ENCODE measurements at regions not wholly inside any gene's neighbourhood (a gene's known extent, or its start where the extent isn't known, plus 50 kb on each side); places are given as distances from the start of the nearest gene placed in this dataset.
"Not testable (repeated sequence)": the region's sequence is repeated elsewhere in the genome, so short reads cannot be mapped to it uniquely, and the experiment has no call there.

DNA sequence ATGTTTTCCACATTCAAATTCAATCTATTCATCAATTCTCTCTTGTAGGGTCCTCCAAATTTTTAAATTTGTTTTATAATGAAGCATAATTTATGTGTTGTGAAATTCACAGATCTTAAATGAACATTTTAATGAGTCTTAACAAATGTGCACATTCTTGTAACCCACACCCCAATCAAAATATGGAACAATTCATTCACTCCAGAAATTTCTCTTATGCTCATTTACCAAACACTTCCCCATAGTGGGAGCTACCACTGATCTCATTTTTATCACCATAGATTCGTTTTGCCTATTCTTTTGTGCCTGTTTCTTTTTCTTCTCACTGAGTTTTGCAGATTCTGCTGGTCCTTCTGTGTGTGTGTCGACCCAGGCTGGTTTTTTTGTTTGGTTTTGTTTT is 664.1 kb downstream of the EFNB2 start:
- DNase-seq (ENCODE audit: low read depth, low spot score), result no peak

DNA sequence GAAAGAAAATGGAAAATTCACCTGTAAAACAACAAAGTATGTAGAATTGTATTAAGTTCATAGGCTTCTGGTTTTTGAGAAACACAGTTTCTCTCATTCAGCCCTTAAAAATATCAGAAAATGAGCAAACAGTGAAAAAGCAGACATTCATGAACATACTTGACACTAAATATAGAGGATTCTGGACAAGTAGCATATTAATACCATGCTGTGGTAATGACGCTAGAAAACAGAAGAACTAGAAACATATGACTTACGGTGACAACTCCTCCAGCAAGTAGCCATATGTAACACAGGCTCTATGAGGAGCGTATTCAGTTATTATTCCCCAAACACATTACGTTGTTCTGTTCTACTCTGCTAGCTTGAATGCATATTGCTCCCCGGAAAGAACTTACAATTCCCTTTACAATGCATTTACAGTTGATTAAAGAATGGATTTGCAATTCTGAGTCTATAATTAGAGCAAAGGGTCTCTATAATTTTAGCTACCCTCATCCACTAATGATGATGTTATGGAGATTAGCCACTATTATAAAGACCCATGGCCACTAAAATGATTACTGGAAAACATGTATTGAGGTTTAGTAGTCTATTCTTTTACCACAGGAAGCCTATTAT is 672.1 kb downstream of the EFNB2 start:
- DNase-seq (ENCODE audit: low read depth, low spot score), result no peak

DNA sequence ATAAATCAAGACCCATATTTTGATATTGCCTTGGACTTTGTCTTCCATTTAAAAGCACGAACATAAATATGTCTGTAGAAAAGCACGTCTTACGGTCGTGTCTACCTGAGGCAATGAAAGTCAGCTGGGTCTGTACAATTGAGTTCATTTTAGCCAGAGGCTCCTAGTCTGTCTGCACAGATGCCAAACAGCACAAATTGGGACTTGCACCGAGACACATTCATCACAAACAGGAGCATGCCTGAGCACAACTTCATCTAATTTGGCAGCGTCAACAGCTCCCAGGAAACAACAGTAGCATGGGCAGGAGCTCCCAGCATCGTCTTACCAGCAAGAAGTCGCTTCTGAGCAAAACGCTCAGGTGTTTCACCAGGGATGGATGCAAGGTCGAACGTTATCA is 687.0 kb downstream of the EFNB2 start:
- DNase-seq (ENCODE audit: low read depth, low spot score), result no peak

DNA sequence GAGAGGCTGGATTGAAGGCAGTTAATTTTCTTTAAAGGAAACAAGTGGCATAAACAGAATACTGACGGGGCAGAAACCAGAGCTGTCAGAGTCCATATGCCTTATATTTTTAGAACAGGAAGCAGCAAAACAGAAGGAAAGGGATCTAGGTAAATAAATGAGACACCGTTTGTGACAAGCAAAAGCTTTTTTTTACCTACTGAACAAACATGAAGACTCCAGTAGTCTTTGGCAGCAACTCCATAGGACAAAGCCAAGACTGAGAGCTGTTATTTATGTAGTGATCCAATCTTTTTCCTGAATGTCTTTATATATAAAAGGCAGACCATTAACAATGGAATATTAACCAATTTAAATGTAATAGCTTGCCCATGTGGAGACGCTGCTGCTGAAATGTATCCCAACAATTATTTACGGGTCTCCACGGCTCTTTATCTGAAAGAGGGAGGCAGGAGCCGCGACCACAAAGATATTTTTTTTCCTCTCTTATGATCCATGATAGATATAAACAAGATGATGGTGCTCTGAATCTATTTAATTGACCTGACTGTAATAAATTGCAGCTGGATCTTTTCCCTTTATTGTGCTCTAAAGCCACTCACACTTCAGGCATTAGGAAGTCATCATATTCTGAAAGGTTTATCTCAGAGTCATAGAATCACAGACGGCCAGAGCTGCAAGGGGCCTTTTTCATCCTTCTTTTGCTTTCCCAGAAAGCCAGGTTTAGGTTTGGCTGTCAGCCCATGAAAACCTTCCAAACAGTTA is 687.8 kb downstream of the EFNB2 start:
- no peak for DNase-seq (ENCODE audit: low read depth, low spot score)

DNA sequence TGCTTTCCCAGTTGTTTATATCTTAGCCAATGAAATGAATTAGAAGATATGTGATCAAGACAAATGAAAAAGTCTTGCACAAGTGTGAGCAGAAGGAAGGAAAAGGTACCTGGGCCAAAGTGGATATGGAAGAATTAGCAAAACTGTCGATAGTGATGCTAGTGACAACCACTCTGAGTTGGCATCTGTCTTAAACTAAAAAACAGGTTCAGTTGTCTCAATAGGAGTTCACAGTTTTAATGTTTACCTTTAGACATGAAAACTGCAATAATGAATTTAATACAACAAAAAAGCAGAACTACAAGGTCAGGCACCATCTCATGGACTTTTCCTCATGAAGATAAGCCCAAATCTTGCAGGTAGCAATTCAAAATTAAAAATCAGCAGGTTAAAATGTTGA is 688.5 kb downstream of the EFNB2 start:
- no peak for DNase-seq (ENCODE audit: low read depth, low spot score)

DNA sequence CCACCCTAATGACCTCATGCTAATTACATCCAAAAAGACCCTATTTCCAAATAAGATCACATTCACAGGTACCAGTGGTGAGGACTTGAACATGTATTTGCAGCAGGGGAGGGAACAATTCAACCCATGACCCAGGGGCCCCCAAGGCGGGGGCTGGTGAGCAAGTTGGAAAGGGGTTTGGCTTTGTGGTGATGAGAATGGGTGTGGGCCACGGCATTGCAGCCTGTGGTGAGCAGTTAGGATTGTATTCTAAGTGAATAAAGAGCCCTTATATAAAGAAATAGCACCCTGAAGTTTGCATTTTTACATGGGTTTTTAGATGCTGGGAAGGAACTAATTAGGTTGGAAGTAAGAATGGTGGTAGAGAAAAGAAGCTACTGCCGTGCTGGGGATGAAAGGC is 694.2 kb downstream of the EFNB2 start:
- DNase-seq (ENCODE audit: low read depth, low spot score), result no peak

DNA sequence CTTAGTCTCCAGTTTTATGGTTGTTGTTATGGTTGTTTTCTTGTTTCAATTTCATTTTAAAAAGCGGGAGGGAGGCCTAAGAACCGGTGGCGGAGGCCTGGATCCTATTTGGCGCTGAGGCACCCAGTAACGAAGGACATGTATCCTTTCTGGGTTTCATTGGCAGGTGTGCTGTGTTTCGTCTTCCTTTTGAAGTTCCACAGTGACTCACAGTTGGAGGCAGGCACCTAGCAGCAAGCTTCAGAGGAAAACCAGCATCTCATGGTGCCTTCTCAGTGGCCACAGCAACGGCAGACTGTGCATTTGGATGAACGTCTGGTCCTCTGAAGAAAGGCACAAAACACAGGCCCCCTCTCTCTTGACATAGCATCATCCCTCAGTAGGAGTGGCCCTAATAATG is 697.2 kb downstream of the EFNB2 start:
- no peak for DNase-seq (ENCODE audit: low read depth, low spot score)

DNA sequence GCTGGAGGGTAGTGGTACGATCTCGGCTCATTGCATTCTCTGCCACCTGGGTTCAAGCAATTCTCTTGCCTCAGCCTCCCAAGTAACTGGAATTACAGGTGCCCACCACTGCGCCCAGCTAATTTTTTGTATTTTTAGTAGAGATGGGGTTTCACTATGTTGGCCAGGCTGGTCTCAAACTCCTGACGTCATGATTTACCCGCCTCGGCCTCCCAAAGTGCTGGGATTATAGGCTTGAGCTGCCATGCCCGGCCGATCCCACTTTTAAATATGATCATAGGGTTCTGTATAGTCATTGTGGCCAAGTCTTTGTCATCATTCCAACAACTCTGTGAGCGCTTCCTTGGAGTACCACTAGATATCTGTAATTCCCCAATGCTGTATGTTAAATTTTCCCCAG is 698.2 kb downstream of the EFNB2 start:
- not testable (repeated sequence) for DNase-seq (ENCODE audit: low read depth, low spot score)

DNA sequence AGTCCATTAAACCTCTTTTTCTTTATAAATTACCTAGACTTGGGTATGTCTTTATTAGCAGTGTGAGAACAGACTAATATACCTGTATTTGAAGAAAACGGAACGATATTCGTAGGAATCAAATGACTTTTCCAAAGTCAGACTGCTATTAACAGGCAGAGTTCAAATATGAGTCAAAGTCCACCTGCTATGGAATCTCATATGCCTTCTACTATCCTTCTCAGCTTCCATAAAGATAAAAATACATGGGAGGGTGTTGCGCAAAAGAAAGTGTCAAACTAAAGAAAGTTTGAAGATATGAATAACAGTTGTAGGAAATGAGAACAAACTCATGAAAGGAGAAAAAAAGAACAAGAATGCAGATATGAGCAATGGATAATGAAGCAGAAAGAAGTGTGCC is 704.6 kb downstream of the EFNB2 start:
- no peak for DNase-seq (ENCODE audit: low read depth, low spot score)

DNA sequence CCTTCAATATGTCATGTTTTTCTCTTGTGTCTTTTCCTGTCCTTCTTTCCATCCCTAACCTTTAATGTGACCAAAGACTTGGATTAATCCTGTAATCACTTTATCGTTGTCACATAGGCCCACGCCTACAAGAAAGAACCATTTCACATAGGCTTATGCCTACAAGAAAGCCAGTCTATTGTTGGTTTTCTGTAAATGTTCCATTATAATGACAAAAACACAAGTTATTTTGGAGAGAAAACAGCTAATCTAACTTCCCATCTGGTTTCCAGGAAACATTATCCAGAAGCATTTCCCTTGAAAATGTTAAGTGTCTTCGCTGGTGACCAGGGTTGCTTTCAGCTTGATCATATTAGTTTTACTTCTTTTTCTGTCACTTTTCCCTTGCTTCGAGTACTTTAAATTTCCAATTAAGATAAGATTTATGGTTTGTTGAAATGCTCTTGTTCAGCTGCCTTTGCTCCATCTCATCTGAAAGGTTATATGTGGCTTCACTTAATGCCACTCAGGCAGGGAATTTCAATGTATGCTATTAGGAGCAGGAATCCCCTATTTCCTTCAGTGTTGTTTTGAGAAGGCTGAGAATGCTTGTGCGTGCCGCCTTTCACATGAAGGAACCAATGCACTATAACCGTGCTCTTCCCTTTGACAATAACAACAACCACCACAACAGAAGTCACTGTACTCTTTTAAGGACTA is 708.2 kb downstream of the EFNB2 start:
- DNase-seq (ENCODE audit: low read depth, low spot score), result no peak

DNA sequence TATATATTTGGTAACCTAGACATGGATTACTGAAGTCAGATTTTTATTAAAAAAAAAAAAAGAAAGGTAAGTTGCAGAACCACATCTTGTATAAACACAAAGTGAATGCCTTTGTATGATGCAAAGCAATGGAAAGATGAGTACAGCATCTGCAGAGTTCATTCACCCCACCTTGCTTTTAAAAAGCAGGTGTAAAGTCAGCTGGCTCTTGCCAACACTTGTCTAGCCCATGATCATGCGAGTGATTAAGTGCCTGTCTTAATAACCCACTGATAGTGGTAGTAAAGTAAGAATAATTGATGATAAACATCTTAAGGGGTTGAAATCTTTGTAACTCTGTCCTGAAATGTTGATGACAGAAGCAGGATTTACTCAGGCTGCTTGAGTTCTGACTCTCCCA is 710.4 kb downstream of the EFNB2 start:
- DNase-seq (ENCODE audit: low read depth, low spot score), result no peak

DNA sequence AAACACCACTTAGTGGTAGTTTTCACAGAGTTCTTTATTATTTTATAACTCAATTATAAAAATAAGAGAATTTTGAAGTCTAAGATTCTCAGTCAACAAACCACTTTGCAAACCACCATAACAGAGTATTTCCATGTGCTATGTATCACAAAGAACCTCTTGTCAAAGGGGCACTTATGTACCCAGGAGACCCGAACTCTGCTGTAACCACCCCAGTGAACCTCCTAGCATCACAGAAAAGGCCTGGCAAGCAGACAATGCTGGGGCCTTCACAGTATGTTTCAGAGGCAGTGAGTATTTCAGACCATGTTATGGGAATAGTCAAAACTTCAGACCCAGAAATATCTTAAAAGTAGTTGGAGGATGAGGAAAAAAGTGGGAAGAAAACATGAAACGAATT is 714.1 kb downstream of the EFNB2 start:
- no peak for DNase-seq (ENCODE audit: low read depth, low spot score)

DNA sequence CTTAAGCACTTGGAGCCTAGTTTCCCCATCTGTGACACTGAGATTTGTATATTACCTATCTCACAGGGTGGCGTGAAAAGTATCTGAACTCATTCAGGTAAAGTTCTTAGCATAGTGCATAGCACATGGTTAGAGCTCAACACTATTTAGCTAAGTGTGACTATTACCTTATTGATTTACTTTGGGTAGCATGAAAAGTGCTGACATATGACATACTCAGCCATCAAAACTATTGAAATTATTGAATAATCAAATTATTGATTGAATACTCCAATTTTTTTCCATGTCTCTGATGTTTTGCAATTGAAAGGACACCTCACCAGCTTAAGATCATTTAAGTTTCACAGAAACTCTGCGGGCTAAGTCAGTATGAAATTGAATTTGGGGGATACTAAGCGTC is 715.0 kb downstream of the EFNB2 start:
- DNase-seq (ENCODE audit: low read depth, low spot score), result no peak

DNA sequence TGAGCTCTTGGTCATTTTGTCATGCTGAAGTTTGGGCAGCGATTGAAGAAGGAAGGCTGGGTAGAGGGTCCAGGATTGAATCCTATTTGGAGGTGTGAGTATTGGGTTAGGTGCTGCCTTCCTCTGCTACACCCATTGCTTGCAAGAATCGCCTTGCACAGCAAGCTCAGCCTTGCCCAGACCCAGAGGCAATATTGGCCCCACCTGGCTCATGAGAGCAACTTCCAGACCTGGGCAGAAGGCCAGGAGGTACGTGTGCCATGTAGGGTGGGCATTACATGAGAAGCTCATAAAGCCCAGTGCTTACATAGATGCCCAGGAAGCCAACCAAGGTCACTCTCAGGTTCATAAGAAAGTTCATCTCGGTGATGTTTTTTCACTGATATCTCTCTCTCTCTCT is 718.0 kb downstream of the EFNB2 start:
- DNase-seq (ENCODE audit: low read depth, low spot score), result peak; percentile 25

DNA sequence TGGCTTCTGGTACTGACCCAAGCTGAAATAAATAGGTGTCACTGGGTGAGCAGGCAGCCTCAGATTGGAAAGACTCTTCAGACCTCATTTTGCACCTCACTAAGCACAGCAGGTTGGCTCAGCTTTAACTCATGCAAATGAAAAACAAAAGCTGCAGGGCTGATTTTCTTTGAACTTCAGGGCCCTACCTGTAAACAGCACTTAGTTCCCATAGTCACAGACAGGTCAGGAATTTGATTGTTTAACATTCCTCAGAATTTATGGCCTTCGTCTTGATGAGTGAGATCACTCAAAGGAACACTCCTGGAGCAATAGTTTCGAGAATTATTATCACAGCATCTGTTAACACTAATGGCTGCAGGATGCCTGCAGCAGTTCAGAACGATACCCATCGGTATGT is 718.5 kb downstream of the EFNB2 start:
- DNase-seq (ENCODE audit: low read depth, low spot score), result peak; percentile 82

DNA sequence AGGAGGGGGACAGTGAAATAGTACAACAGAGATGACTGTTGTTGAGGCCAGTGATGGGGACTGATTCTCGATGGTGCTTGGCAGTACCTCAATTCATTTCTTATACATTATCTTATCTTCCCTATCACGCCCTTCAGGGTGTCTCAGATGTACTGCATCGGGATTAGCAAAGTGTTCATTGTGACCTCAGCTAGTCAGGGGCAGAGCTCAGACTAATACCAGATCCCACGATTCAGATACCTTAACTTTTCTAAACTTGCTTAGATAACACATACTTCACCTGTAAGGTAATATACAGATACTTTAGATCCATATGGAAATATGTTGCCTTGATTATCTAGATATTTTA is 720.6 kb downstream of the EFNB2 start:
- DNase-seq (ENCODE audit: low read depth, low spot score), result no peak

DNA sequence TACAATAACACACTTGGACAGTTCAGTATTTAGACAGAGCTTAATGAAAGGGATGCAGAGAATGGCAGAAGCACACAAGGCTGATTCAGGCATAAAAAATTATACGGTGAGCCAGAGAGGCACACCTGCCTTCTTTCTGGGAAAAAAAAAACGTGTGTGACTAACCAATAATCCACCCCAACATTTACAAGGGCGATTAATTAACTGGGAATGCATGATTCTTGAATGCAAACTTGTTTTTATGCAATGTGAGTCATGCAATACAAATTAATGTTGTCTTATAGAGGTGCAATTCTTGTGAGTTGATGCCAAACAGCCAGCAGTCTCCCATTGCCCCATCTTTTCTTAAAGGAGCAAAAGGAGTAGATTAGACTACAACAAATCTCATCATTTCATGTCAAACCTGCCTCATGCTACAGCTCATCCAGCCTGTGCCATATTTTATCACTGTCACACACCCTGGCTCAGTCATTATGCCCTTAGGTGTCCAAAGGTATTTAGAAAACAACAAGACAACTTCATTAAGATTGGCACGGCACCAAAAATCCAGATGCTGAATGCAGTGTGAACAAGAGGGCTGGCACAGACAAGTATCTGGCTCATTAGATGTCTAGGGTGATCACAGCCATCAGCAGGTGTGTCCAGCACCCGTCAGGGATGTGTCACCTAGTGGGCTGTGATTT is 721.1 kb downstream of the EFNB2 start:
- DNase-seq (ENCODE audit: low read depth, low spot score), result no peak

DNA sequence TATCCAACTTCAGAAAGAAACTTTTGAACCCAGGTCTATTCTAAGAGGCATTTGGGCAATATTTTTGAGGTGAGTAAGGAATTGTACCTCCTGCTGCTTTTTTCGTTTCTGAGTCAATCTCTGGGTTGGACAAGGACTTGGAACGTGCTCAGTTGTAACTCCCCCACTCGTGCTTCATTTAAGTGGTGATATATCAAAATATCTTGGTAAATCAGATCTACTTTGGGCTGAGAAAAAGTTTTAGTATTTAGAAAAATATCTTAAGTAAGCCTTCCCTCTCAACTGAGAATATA is 728.9 kb downstream of the EFNB2 start:
- no peak for DNase-seq (ENCODE audit: low read depth, low spot score)

DNA sequence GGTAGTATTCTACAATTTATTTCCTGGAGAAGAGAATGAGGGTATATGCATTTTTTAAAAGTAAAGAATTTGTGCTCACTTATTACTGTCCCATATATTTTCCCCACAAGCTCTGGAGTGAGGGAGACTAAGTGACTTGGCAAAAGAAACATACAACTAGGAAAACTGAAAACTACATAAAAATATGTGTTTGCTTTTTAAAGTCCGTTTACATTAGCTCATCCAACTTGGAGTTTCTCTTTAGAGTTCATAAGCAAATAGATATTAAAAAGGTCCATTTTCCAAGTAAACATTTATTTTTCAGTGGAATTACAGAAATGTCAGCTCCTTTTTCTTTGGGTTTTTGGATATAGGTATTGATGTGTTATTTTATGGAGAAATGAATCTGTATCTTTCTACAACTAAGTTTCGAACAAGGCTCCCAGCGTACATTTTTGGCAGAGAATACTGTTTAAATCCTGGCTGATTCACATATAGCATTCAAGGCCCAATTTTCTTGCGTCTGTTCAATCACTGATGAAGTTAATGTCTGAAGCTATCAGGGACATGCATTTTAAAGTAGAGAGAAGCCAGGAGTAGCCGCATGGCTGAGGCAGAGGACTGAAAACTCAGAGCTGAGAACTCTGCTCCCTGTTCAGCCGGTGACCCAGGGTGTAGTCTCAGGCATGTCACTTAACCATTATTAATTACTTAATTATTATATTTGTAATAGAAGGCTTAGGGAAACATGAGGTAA is 729.4 kb downstream of the EFNB2 start:
- no peak for DNase-seq (ENCODE audit: low read depth, low spot score)

DNA sequence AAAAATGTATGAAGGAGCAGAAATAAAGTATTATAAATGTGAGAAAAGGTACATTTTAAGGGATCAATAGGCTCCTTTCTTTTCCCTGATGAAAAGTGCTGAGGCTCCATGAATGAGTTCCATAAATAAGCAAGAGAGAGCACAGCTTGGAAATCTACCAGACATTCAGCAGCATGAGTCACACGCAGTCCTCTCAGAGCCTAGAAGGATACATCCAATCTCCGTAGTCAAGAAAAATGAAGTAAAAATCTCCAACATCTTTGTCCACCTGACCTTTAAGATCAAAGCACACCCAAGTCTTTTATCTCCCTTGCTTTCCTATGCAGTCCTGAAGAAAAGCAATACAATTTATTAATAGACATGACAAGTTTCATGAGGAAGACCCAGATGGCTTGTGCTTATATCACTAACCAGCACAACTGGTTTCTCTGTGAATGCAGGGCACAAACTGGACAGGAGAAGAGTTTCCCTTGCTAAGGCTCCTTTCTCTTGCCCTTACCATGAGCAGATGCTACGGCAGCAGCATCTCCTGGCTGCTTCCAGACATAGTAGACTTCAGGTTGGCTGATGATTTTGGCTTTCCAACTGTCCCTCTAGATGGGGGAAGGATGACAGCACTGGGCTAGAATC is 730.8 kb downstream of the EFNB2 start:
- DNase-seq (ENCODE audit: low read depth, low spot score), result no peak

DNA sequence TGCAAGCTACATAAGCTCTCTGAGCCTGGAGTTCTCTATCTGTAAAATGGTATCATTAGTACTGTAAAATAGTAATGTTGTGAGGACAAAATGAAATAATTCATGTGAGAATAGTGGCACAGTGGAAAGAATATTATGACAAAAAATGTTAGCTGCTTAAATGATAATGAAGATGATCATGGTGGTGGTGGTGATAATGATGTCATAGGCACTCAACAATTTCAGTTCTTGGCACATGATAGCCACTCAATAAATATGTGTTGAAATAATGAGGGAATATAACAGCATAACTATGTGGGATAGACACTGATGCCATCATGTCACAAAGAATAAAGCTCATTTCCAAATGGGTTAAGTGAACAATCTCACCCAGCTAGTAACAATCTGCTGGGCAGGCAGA is 736.3 kb downstream of the EFNB2 start:
- no peak for DNase-seq (ENCODE audit: low read depth, low spot score)

DNA sequence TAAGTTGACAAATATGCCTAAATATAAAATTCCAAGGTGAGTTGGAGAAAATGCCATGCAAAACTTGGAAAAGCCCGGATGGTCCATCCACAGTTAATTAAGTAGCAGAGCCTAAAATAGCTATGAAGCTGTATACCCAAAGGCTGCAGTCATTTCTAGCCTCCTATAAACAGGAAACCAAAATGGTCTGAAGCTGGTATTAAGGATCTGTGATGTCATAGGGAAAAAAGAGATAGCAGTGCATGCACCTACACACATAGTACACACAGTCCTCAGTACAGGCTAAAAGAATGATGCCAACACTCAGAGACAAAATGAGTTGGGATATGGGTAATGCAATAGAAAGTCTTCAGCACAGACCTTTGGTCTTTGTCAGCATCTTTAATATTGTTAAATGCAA is 736.9 kb downstream of the EFNB2 start:
- DNase-seq (ENCODE audit: low read depth, low spot score), result no peak

All from ELF-1 (cell line).